Kidney (tissue), 13 donors: ENCODE measurements at regions not wholly inside any gene's neighbourhood (a gene's known extent, or its start where the extent isn't known, plus 50 kb on each side); places are given as distances from the start of the nearest gene placed in this dataset.

ENCODE experiments used
- DNase-seq, 5 donors: peaks; one replicate each; pipeline ENCODE4 v3.0.0-alpha.2; 2013 to 2020
- FAIRE-seq: peaks from 2 replicates; lab custom pipeline; 2012; peaks lifted over from hg19 to GRCh38; lab: Jason Lieb, UNC
- H3K27ac ChIP-seq, 2 donors: one replicate each; pipeline ENCODE4 v1.7.0; 2013; ENCODE audit warnings: low read depth in 2 of 2, low read length in 2 of 2, inconsistent platforms in 1 of 2
- H3K27me3 ChIP-seq: one replicate; pipeline ENCODE4 v1.7.1; 2013; ENCODE audit warnings: low read length, inconsistent platforms; ENCODE audit not compliant: control insufficient read depth, insufficient read depth
- H3K36me3 ChIP-seq, 3 donors: one replicate each; pipeline versions ENCODE4 v1.7.0 to v1.7.1; 2013; ENCODE audit warnings: low read length in 3 of 3, control low read depth in 1 of 3, inconsistent platforms in 1 of 3; ENCODE audit not compliant: insufficient read depth in 3 of 3, control insufficient read depth in 2 of 3
- H3K4me1 ChIP-seq, 3 donors: one replicate each; pipeline versions ENCODE4 v1.7.0 to v1.7.1; 2013; ENCODE audit warnings: low read length in 3 of 3, inconsistent platforms in 1 of 3, low read depth in 1 of 3; ENCODE audit not compliant: control insufficient read depth in 2 of 3, insufficient read depth in 2 of 3
- H3K4me3 ChIP-seq, 3 donors: one replicate each; pipeline versions ENCODE4 v1.7.0 to v1.8.1; 2013; ENCODE audit warnings: low read length in 3 of 3, control low read depth in 1 of 3, inconsistent platforms in 1 of 3
- H3K9ac ChIP-seq, 3 donors: one replicate each; pipeline versions ENCODE4 v1.7.0 to v1.7.1; 2013; ENCODE audit warnings: low read length in 3 of 3, control low read depth in 1 of 3, inconsistent platforms in 1 of 3
- H3K9me3 ChIP-seq, 3 donors: one replicate each; pipeline versions ENCODE4 v1.7.0 to v1.7.1; 2013; ENCODE audit warnings: low read length in 3 of 3, control low read depth in 1 of 3, inconsistent platforms in 1 of 3; ENCODE audit not compliant: control insufficient read depth in 2 of 3, insufficient read depth in 1 of 3
- CTCF ChIP-seq: IDR thresholded peaks from 3 replicates; pipeline ENCODE4 v1.5.1; 2012; ENCODE audit warnings: mild to moderate bottlenecking, moderate library complexity, borderline replicate concordance; ENCODE audit not compliant: insufficient read depth; ENCODE audit errors: extremely low read depth
- intact Hi-C: fragments of 100-400 bp; cut with DNase I; formaldehyde crosslinking; loops from one replicate; pipeline ENCODE4 v1.11.1; 2022
- donor health status: control.
- donor health status: control.
- donor health status: control.
- donor health status: control.
- donor health status: control.
- donor health status: DM: yes; HTN: yes; CAD: no.
- donor health status: Normal renal cell carcinoma (clear cell type).

- H3K27me3 ChIP-seq = no peaks in the 10 kb centered on the region
- DNase-seq = peak in 2 of 5 donors; percentile 25 to 35
- H3K9ac ChIP-seq = no peak overlapping the region
- intact Hi-C loops = no loop called here
- no peak for FAIRE-seq
- H3K36me3 ChIP-seq = no peaks in the 10 kb centered on the region
- TF ChIP-seq CTCF = no peak
- no peak overlapping the region for H3K4me3 ChIP-seq
- H3K9me3 ChIP-seq = no peaks in the 10 kb centered on the region
- H3K4me1 ChIP-seq = no peaks in the 10 kb centered on the region
- no peak overlapping the region for H3K27ac ChIP-seq
Observed at GRCh38 chr7:26594553-26594952, 269.8 kb downstream of the SKAP2 start.

DNA sequence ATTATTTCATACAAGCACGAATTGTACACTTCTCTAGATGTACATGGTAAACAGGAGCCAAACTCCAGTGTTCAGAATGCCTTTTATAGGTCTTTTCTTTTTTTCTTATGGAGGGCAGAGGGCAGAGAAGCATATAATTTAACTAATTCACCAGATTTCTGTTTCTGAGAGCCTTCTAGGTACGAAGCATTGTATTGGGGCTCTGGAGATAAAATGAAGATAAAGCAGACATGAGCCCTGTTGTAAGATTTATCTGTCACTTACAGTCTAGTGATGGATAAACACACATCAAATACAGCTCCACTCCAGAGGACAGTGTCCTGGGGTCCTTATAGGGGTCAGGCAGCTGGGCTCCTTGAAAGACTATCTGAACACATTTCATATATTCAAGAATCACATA lies 265.5 kb downstream of the SKAP2 start:
- no peak for DNase-seq
- Histone ChIP-seq H3K27me3 (no peaks in the 10 kb centered on the region), H3K4me3 (no peak overlapping the region), H3K9me3 (no peaks in the 10 kb centered on the region), H3K36me3 (no peaks in the 10 kb centered on the region), H3K27ac (no peak overlapping the region), H3K9ac (no peak overlapping the region), H3K4me1 (no peaks in the 10 kb centered on the region)
- intact Hi-C loops = no loop called here
- FAIRE-seq = no peak
- TF ChIP-seq CTCF = no peak

DNA sequence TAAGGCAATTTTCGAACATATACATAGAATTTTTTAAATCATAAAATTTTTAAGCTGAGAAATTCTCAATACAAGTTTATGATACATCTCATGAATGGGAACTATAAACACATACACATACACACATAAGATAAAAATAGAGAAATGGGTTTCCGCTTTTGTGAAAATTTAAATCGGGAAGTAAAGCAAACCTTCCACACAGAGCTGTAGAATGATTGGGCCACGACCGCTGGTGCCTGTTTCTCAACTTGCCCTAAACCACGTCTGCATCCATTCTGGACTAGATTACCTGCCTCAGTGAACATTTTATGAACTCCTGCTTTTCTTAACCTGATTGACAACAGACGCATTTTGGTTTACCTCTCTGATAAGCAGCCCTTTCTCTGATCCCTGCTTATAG lies 264.4 kb downstream of the SKAP2 start:
- no peaks in the 10 kb centered on the region for H3K4me1 ChIP-seq
- no peak for FAIRE-seq
- intact Hi-C loops = no loop called here
- TF ChIP-seq CTCF = no peak
- H3K36me3 ChIP-seq = no peaks in the 10 kb centered on the region
- H3K4me3 ChIP-seq = no peak overlapping the region
- H3K27me3 ChIP-seq = no peaks in the 10 kb centered on the region
- H3K9me3 ChIP-seq = no peaks in the 10 kb centered on the region
- H3K9ac ChIP-seq = no peak overlapping the region
- no peak for DNase-seq
- no peak overlapping the region for H3K27ac ChIP-seq

DNA sequence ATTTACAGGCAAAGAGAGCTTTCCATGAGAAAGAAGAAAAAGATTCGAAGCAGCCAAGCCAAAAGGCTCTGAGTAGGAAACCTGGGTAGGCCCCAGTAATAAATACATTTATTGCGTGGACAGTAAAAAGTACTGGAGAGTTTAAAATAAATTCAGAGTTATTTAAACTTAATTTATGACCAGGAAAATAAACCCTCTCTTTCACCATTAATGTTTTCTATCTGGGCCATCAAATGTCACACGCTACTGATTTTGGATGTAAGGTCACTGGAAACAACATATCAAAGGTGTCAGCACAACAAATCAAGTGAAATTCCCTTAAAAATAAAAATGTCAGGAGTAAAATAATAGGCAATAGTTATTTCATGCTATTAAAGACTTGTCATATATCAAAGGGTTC lies 264.0 kb downstream of the SKAP2 start:
- DNase-seq (peak in 2 of 5 donors; percentile 61 to 65), FAIRE-seq (no peak)
- intact Hi-C loops = no loop called here
- no peaks in the 10 kb centered on the region for H3K4me1 ChIP-seq
- no peaks in the 10 kb centered on the region for H3K9me3 ChIP-seq
- H3K36me3 ChIP-seq = no peaks in the 10 kb centered on the region
- no peak overlapping the region for H3K9ac ChIP-seq
- H3K27ac ChIP-seq = no peak overlapping the region
- H3K4me3 ChIP-seq = no peak overlapping the region
- no peaks in the 10 kb centered on the region for H3K27me3 ChIP-seq
- TF ChIP-seq CTCF = no peak
